HG03045 (cell line): ENCODE measurements at regions not wholly inside any gene's neighbourhood (a gene's known extent, or its start where the extent isn't known, plus 50 kb on each side); places are given as distances from the start of the nearest gene placed in this dataset.

Source experiments
- ATAC-seq: cut with Tn5 transposase; IDR thresholded peaks from one replicate; pipeline ENCODE4 v1.9.1; 2021; ENCODE audit warnings: mild to moderate bottlenecking, moderate library complexity; ENCODE audit not compliant: unreplicated experiment

- ATAC-seq, result no peak
Measured at GRCh38 chr14:89013698-89014568, 189.5 kb downstream of the TTC8 start.

- no peak for ATAC-seq
Measured at GRCh38 chr14:89014569-89014850, 190.1 kb downstream of the TTC8 start.

- ATAC-seq, result no peak
Measured at GRCh38 chr14:89015016-89015415, 190.6 kb downstream of the TTC8 start.

GRCh38 chr14:89017417-89017816 lies 193.0 kb downstream of the TTC8 start:
- ATAC-seq, result no peak

GRCh38 chr14:89022274-89022673 lies 197.8 kb downstream of the TTC8 start:
- ATAC-seq, result no peak

GRCh38 chr14:89024691-89025090 lies 200.2 kb downstream of the TTC8 start:
- ATAC-seq, result no peak

- no peak for ATAC-seq
Measured at GRCh38 chr14:89025561-89026236, 201.2 kb downstream of the TTC8 start.

- peak; percentile 72 for ATAC-seq
Measured at GRCh38 chr14:89027097-89027740, 202.8 kb downstream of the TTC8 start.

- no peak for ATAC-seq
Measured at GRCh38 chr14:89028462-89029134, 204.1 kb downstream of the TTC8 start.

GRCh38 chr14:89029961-89030694 lies 205.7 kb downstream of the TTC8 start:
- no peak for ATAC-seq

- ATAC-seq, result no peak
Measured at GRCh38 chr14:89030921-89031320, 206.5 kb downstream of the TTC8 start.

GRCh38 chr14:89032086-89032649 lies 207.7 kb downstream of the TTC8 start:
- ATAC-seq, result no peak

- ATAC-seq, result no peak
Measured at GRCh38 chr14:89033756-89034155, 209.3 kb downstream of the TTC8 start.

GRCh38 chr14:89036371-89036770 lies 211.9 kb downstream of the TTC8 start:
- no peak for ATAC-seq

GRCh38 chr14:89037065-89037464 lies 212.6 kb downstream of the TTC8 start:
- ATAC-seq, result no peak

- no peak for ATAC-seq
Measured at GRCh38 chr14:89040080-89040459, 215.6 kb downstream of the TTC8 start.

GRCh38 chr14:89040460-89041256 lies 216.2 kb downstream of the TTC8 start:
- ATAC-seq, result no peak

GRCh38 chr14:89041257-89041582 lies 216.8 kb downstream of the TTC8 start:
- ATAC-seq, result no peak

- no peak for ATAC-seq
Measured at GRCh38 chr14:89042021-89042420, 217.6 kb downstream of the TTC8 start.

- ATAC-seq, result no peak
Measured at GRCh38 chr14:89053303-89053702, 228.9 kb downstream of the TTC8 start.
